ENCODE measurements at regions not wholly inside any gene's neighbourhood (a gene's known extent, or its start where the extent isn't known, plus 50 kb on each side); places are given as distances from the start of the nearest gene placed in this dataset.

DNA sequence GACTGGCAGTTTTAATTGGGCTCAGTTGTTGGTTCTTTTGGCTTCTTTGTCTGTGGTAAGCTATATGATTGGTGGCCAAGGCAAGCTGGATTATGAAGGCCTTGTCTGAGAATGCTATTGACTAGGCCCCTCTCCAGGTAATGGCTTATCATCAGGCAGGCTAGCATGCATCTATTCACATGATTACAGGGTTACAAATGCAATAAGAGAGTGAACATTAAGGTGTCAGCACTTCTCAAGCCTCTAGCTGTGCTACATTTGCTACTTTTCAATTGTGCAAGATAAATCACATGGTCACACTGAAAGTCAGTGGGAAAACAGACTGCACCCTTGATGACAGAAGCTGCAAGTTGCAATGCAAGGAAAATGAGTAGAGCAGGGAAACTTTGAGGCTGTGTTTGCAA, 550.9 kb upstream of the TMPRSS15 start:
- Histone ChIP-seq H3K9ac (ENCODE audit: low read depth, low read length) (no peak overlapping the region), H4K20me1 (ENCODE audit: insufficient read depth, low read length) (no peaks in the 10 kb centered on the region), H3K4me1 (ENCODE audit: insufficient read depth, low read length) (no peaks in the 10 kb centered on the region), H3K27me3 (ENCODE audit: insufficient read depth, low read length, poor library complexity) (no peaks in the 10 kb centered on the region), H3K4me3 (ENCODE audit: low read depth in 1 of 2, low read length in 2 of 2) (no peak overlapping the region), H3K79me2 (ENCODE audit: insufficient read depth, low read length) (no peaks in the 10 kb centered on the region), H3K9me3 (ENCODE audit: insufficient read depth, low read length, severe bottlenecking) (no peaks in the 10 kb centered on the region), H2AFZ (ENCODE audit: low read depth, low read length) (no peak overlapping the region), H3K4me2 (ENCODE audit: insufficient read depth, low read length) (no peak overlapping the region), H3K27ac (ENCODE audit: low read length) (no peak overlapping the region), H3K36me3 (ENCODE audit: insufficient read depth, low read length) (no peaks in the 10 kb centered on the region)
- TF ChIP-seq, protein P1, sequence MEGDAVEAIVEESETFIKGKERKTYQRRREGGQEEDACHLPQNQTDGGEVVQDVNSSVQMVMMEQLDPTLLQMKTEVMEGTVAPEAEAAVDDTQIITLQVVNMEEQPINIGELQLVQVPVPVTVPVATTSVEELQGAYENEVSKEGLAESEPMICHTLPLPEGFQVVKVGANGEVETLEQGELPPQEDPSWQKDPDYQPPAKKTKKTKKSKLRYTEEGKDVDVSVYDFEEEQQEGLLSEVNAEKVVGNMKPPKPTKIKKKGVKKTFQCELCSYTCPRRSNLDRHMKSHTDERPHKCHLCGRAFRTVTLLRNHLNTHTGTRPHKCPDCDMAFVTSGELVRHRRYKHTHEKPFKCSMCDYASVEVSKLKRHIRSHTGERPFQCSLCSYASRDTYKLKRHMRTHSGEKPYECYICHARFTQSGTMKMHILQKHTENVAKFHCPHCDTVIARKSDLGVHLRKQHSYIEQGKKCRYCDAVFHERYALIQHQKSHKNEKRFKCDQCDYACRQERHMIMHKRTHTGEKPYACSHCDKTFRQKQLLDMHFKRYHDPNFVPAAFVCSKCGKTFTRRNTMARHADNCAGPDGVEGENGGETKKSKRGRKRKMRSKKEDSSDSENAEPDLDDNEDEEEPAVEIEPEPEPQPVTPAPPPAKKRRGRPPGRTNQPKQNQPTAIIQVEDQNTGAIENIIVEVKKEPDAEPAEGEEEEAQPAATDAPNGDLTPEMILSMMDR (IDR thresholded peaks at IDR 0.05; ENCODE audit: borderline replicate concordance, extremely low read depth, low read length, poor library complexity, severe bottlenecking) = no peak
- TF ChIP-seq EZH2 (IDR thresholded peaks at IDR 0.05; ENCODE audit: borderline replicate concordance, low read depth, low read length, severe bottlenecking) = no peak
- ATAC-seq (ENCODE audit: insufficient read depth, low read depth) (no peak), DNase-seq (no peak)

DNA sequence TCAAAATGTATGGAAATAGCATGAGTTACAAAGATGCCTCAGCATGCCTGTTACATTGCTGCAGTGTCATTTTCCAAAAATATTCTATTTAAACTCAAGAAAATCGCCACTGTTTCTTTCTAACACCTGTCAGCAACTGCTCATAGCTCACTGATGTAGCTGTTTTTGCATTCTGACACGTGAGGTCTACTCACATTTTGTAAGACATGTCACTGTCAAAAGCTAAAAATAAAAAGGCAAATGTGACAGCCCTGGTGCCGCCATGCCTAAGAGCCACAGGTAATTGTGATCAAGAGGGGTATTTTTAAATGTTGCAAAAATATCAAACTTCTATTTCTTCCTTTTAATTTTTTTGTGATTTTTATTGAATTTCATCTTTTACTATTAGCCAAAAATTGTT, 556.2 kb upstream of the TMPRSS15 start:
- H4K20me1 ChIP-seq (ENCODE audit: insufficient read depth, low read length) = no peaks in the 10 kb centered on the region
- H3K9ac ChIP-seq (ENCODE audit: low read depth, low read length) = no peak overlapping the region
- H3K79me2 ChIP-seq (ENCODE audit: insufficient read depth, low read length) = no peaks in the 10 kb centered on the region
- no peak overlapping the region for H2AFZ ChIP-seq (ENCODE audit: low read depth, low read length)
- no peaks in the 10 kb centered on the region for H3K36me3 ChIP-seq (ENCODE audit: insufficient read depth, low read length)
- H3K4me3 ChIP-seq (ENCODE audit: low read depth in 1 of 2, low read length in 2 of 2) = no peak overlapping the region
- H3K9me3 ChIP-seq (ENCODE audit: insufficient read depth, low read length, severe bottlenecking) = no peaks in the 10 kb centered on the region
- no peak overlapping the region for H3K4me2 ChIP-seq (ENCODE audit: insufficient read depth, low read length)
- H3K27ac ChIP-seq (ENCODE audit: low read length) = no peak overlapping the region
- TF ChIP-seq EZH2 (IDR thresholded peaks at IDR 0.05; ENCODE audit: borderline replicate concordance, low read depth, low read length, severe bottlenecking) = no peak
- TF ChIP-seq, protein P1 (IDR thresholded peaks at IDR 0.05; ENCODE audit: borderline replicate concordance, extremely low read depth, low read length, poor library complexity, severe bottlenecking) = no peak
- no peaks in the 10 kb centered on the region for H3K4me1 ChIP-seq (ENCODE audit: insufficient read depth, low read length)
- ATAC-seq (ENCODE audit: insufficient read depth, low read depth) = no peak
- no peaks in the 10 kb centered on the region for H3K27me3 ChIP-seq (ENCODE audit: insufficient read depth, low read length, poor library complexity)
- no peak for DNase-seq

DNA sequence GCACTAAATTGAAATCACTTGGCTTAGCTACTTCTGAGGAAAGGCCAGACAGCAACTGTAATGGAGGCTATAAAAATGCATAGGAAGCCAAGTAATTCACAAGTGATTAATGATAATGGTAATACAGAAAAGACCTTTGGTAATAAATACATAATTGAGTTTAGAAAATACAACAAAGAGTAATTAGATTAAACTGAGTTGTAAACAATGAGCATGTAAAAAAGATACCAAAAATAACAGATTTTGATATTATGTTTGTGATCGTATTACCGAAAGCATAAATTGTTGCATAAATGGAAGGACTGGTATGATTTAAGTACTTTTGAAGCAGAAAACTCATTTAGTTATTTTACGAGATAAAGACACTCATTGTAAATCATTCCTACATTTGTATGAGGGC, 556.7 kb upstream of the TMPRSS15 start:
- Histone ChIP-seq H3K27ac (ENCODE audit: low read length) (no peak overlapping the region), H3K79me2 (ENCODE audit: insufficient read depth, low read length) (no peaks in the 10 kb centered on the region), H3K9me3 (ENCODE audit: insufficient read depth, low read length, severe bottlenecking) (no peaks in the 10 kb centered on the region), H3K4me2 (ENCODE audit: insufficient read depth, low read length) (no peak overlapping the region), H3K4me3 (ENCODE audit: low read depth in 1 of 2, low read length in 2 of 2) (no peak overlapping the region), H3K4me1 (ENCODE audit: insufficient read depth, low read length) (no peaks in the 10 kb centered on the region), H4K20me1 (ENCODE audit: insufficient read depth, low read length) (no peaks in the 10 kb centered on the region), H3K27me3 (ENCODE audit: insufficient read depth, low read length, poor library complexity) (no peaks in the 10 kb centered on the region), H3K9ac (ENCODE audit: low read depth, low read length) (no peak overlapping the region), H3K36me3 (ENCODE audit: insufficient read depth, low read length) (no peaks in the 10 kb centered on the region), H2AFZ (ENCODE audit: low read depth, low read length) (no peak overlapping the region)
- no peak for ATAC-seq (ENCODE audit: insufficient read depth, low read depth)
- DNase-seq = no peak
- TF ChIP-seq EZH2 (IDR thresholded peaks at IDR 0.05; ENCODE audit: borderline replicate concordance, low read depth, low read length, severe bottlenecking) = no peak
- TF ChIP-seq, protein P1 (IDR thresholded peaks at IDR 0.05; ENCODE audit: borderline replicate concordance, extremely low read depth, low read length, poor library complexity, severe bottlenecking) = no peak

DNA sequence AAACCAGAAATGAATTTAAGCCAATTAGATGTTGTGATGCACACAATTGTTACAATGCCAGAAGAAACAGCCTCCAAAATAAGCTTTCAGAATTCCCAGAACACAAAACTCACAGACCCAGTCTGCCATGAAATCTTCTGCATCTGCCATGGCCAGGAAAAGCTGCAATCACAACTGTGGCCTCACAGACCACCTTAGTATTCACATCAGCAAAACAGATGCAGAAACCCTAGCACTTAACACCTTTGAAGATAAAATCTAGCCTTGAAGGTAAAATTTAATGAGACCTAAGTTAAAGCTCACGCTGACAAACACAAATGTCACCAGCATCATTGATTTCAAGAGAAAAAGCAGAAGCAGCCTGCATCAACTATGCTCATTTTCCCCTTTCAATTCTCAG, 566.8 kb upstream of the TMPRSS15 start:
- Histone ChIP-seq H2AFZ (ENCODE audit: low read depth, low read length) (no peak overlapping the region), H3K27ac (ENCODE audit: low read length) (no peak overlapping the region), H3K9ac (ENCODE audit: low read depth, low read length) (no peak overlapping the region), H3K4me3 (ENCODE audit: low read depth in 1 of 2, low read length in 2 of 2) (no peak overlapping the region), H3K4me1 (ENCODE audit: insufficient read depth, low read length) (no peaks in the 10 kb centered on the region), H3K79me2 (ENCODE audit: insufficient read depth, low read length) (no peaks in the 10 kb centered on the region), H3K9me3 (ENCODE audit: insufficient read depth, low read length, severe bottlenecking) (no peaks in the 10 kb centered on the region), H3K4me2 (ENCODE audit: insufficient read depth, low read length) (no peak overlapping the region), H4K20me1 (ENCODE audit: insufficient read depth, low read length) (no peaks in the 10 kb centered on the region), H3K27me3 (ENCODE audit: insufficient read depth, low read length, poor library complexity) (no peaks in the 10 kb centered on the region), H3K36me3 (ENCODE audit: insufficient read depth, low read length) (no peaks in the 10 kb centered on the region)
- TF ChIP-seq EZH2 (IDR thresholded peaks at IDR 0.05; ENCODE audit: borderline replicate concordance, low read depth, low read length, severe bottlenecking) = no peak
- no peak for DNase-seq
- ATAC-seq (ENCODE audit: insufficient read depth, low read depth) = no peak

Data from DND-41 (cell line).